ENCODE measurements at regions not wholly inside any gene's neighbourhood (a gene's known extent, or its start where the extent isn't known, plus 50 kb on each side); places are given as distances from the start of the nearest gene placed in this dataset.
A peak's percentile ranks its signal among the peaks of the same experiment; 100 is the strongest.

- no peak for DNase-seq (ENCODE audit: low read depth, low spot score)
Measured at GRCh38 chr2:122634256-122634655, 878.8 kb downstream of the TSN start.

GRCh38 chr2:122634920-122635319 is 879.5 kb downstream of the TSN start:
- no peak for DNase-seq (ENCODE audit: low read depth, low spot score)

- DNase-seq (ENCODE audit: low read depth, low spot score): no peak
Measured at GRCh38 chr2:122635686-122636085, 880.2 kb downstream of the TSN start.

GRCh38 chr2:122636097-122636496 is 880.6 kb downstream of the TSN start:
- DNase-seq (ENCODE audit: low read depth, low spot score): no peak

GRCh38 chr2:122639176-122639575 is 883.7 kb downstream of the TSN start:
- DNase-seq (ENCODE audit: low read depth, low spot score): no peak

GRCh38 chr2:122639711-122640110 is 884.3 kb downstream of the TSN start:
- DNase-seq (ENCODE audit: low read depth, low spot score): no peak

GRCh38 chr2:122643725-122644329 is 888.4 kb downstream of the TSN start:
- no peak for DNase-seq (ENCODE audit: low read depth, low spot score)

GRCh38 chr2:122651236-122651635 is 895.8 kb downstream of the TSN start:
- DNase-seq (ENCODE audit: low read depth, low spot score): no peak

- DNase-seq (ENCODE audit: low read depth, low spot score): no peak
Measured at GRCh38 chr2:122651780-122652179, 896.3 kb downstream of the TSN start.

GRCh38 chr2:122652670-122653069 is 897.2 kb downstream of the TSN start:
- DNase-seq (ENCODE audit: low read depth, low spot score): no peak

GRCh38 chr2:122656403-122656802 is 901.0 kb downstream of the TSN start:
- DNase-seq (ENCODE audit: low read depth, low spot score): no peak

- peak; percentile 68 for DNase-seq (ENCODE audit: low read depth, low spot score)
Measured at GRCh38 chr2:122660786-122661634, 905.6 kb downstream of the TSN start.

GRCh38 chr2:122663620-122664019 is 908.2 kb downstream of the TSN start:
- DNase-seq (ENCODE audit: low read depth, low spot score): no peak

GRCh38 chr2:122669627-122670026 is 914.2 kb downstream of the TSN start:
- no peak for DNase-seq (ENCODE audit: low read depth, low spot score)

- DNase-seq (ENCODE audit: low read depth, low spot score): no peak
Measured at GRCh38 chr2:122670897-122671296, 915.4 kb downstream of the TSN start.

- no peak for DNase-seq (ENCODE audit: low read depth, low spot score)
Measured at GRCh38 chr2:122680662-122681061, 925.2 kb downstream of the TSN start.

GRCh38 chr2:122681626-122682025 is 926.2 kb downstream of the TSN start:
- no peak for DNase-seq (ENCODE audit: low read depth, low spot score)

- no peak for DNase-seq (ENCODE audit: low read depth, low spot score)
Measured at GRCh38 chr2:122682356-122682755, 926.9 kb downstream of the TSN start.

GRCh38 chr2:122683018-122683417 is 927.6 kb downstream of the TSN start:
- DNase-seq (ENCODE audit: low read depth, low spot score): no peak

GRCh38 chr2:122692400-122693083 is 937.1 kb downstream of the TSN start:
- DNase-seq (ENCODE audit: low read depth, low spot score): no peak

- no peak for DNase-seq (ENCODE audit: low read depth, low spot score)
Measured at GRCh38 chr2:122697415-122697814, 942.0 kb downstream of the TSN start.

- DNase-seq (ENCODE audit: low read depth, low spot score): no peak
Measured at GRCh38 chr2:122703676-122704075, 948.2 kb downstream of the TSN start.

- DNase-seq (ENCODE audit: low read depth, low spot score): no peak
Measured at GRCh38 chr2:122704109-122704563, 948.7 kb downstream of the TSN start.

Data from ELF-1 (cell line).